Left hindlimb (tissue), 1 donor: ENCODE measurements at regions not wholly inside any gene's neighbourhood (a gene's known extent, or its start where the extent isn't known, plus 50 kb on each side); places are given as distances from the start of the nearest gene placed in this dataset.
"Not testable (repeated sequence)": the region's sequence is repeated elsewhere in the genome, so short reads cannot be mapped to it uniquely, and the experiment has no call there.

Experiments used
- DNase-seq: peaks from one replicate; pipeline ENCODE4 v3.0.0-alpha.2; 2018

- no peak for DNase-seq
These were observed 298.7 kb upstream of the KCNN2 start for GRCh38 chr5:114062932-114063867.

- DNase-seq, result no peak
These were observed 296.0 kb upstream of the KCNN2 start for GRCh38 chr5:114065912-114066311.

DNA sequence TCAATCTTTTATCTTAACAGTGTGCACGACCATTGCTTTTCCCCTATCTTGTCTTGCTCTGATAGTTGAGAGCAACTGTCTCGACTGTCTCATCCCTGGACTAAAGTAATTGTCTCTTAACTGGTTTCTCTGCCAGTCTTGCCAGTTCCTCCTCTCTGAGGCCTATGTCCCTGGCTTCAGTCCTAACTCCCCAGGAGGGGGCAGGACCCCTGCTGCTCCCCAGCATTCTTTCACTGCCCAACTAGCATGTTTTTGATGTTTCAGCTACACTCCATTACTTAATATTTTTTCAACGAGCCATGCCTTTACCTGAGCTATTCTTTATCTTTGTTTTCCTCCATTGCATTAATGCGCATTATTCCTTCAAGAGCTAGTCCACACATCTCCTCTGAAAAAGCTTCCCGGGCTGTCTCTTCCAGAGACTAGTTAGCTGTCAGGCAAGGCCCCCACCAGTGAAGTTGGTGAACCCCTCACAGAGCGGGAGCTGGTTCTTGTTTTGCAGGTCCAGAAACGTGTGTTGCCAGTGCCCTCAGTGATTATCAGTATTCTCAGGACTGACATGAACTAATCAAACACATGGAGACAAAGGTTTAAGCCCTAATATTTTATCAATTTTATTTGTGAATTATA lies 291.7 kb upstream of the KCNN2 start:
- no peak for DNase-seq

DNA sequence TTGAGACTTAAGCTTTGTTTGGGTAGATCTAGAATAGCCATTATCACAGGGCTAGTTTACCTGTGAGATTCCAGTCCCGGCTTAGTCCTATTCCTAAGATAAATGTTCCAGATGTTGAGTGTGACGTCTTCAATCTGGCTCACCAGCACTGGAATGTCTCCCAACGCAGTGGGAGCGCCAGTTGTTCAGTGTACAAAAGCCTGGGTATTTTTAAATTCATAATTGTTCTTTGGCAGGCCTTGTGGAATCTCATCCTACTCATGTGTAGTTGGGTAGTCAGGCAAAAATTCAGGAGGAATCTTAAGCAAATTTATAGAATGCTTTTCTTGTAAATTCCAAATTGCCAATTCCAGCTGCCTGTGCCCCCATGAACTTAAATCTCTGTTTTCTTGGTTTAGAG lies 272.6 kb upstream of the KCNN2 start:
- peak; percentile 33 for DNase-seq

GRCh38 chr5:114097570-114097969 lies 264.3 kb upstream of the KCNN2 start:
- DNase-seq, result no peak

DNA sequence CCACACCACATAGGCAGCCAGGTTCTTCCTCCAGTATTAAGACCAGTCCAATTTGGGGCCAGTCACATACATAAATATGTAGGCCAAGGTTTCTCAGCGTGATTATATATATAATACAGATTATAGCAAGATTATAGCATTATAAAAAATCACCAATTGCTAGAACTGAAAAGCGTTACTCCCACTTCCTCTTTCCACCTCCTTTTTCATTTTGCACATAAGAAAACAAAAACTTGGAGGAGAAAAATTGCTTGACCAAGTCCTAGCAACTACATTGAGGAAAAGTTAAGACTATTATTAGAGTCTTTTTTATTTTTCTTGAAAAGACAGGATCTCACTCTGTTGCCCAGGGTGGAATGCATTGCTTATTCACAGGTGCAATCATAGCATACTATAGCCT lies 262.7 kb upstream of the KCNN2 start:
- no peak for DNase-seq

GRCh38 chr5:114101153-114101552 lies 260.7 kb upstream of the KCNN2 start:
- no peak for DNase-seq

DNA sequence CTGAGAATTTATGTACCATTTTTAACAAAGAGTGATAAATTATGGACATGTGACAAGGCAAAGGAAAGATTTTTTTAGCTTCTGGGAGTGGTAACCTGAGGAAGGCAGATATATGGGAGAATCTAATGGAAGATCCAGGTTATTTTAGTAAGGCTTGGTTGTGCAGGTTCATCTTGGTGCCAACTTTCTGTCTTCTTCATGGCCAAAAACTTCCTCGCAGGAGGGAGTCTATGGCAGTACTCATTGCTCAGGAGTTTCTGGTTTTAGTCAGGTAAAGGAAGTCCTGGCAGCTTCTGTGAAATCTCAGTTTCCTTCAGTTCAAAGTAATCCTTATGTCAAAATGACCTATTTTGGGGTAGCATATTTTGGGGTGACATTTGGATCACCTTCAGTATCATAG lies 248.3 kb upstream of the KCNN2 start:
- DNase-seq, result no peak

DNA sequence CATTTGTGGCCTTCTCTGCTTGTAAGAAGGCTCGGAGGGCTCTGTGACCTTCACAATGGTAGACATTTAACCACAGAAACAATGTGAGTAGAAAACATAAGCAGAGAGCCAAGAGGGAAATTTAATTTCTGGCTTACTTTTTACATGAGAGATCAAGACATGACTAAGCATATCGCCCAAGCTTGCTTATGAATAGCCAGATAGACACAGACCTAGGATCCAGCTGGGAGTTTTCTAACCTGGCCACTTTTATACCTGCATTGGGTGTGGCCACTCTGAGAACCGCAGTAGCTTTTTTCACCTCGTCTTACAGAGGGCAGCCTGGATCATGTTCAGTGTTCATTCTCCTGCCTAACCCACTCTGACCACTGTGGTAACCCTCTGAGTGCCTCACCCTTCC lies 244.9 kb upstream of the KCNN2 start:
- no peak for DNase-seq

GRCh38 chr5:114118511-114118910 lies 243.4 kb upstream of the KCNN2 start:
- no peak for DNase-seq

DNA sequence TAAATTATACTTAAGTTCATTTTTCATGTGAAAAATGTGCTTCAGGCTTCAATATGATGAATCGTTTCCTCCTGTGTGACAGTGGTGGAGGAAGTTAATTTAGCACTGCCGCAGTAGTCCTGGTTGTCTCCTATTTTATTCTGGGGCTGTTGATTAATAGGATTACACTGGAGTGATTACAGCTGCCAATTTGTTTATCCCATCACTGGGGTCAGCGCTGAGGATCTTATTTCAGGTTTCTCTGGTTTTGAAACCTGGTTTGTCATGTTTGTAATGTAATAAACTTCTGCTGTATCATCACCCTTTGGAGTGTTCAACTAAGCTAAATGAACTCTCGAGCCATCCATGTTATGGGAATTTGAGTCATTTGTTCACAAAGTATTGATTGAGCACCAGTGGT lies 241.7 kb upstream of the KCNN2 start:
- DNase-seq, result no peak

DNA sequence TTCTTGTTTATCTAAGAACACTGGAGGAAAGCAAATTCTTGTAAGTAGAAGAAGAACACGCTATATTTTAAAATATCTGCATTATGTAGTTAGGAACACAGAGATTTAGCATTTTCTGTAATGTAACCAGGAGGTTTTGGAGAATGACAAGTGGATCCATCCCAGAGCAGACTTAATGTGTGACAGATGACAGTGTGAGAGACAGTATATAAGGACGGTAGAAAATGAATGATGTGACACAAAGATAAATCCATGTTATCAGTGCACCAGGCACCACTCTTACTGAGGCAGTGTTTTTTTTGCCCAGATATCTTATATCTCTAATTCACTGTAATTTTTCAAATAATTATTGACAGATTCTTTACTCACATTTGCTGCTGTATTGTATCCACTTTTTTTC lies 239.0 kb upstream of the KCNN2 start:
- DNase-seq, result no peak

- no peak for DNase-seq
These were observed 238.2 kb upstream of the KCNN2 start for GRCh38 chr5:114123654-114124053.

DNA sequence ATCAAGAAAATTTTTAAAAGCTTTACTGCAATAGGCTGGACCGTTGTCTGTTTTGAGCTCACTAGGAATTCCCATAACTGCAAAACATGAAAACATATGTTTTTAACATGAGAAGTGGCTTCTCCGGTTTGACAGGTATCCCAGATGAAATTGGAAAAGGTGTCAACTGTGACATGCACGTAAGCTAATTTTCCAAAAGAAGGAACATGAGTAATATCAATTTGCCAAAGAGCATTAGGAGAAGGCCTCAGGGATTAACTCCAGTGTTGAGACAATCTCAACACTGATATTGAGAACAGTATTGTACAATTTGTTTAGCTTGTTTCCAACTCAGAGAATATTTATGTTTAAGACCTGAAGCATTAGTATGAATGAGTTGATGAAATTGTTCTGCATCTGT lies 215.5 kb upstream of the KCNN2 start:
- DNase-seq, result no peak

DNA sequence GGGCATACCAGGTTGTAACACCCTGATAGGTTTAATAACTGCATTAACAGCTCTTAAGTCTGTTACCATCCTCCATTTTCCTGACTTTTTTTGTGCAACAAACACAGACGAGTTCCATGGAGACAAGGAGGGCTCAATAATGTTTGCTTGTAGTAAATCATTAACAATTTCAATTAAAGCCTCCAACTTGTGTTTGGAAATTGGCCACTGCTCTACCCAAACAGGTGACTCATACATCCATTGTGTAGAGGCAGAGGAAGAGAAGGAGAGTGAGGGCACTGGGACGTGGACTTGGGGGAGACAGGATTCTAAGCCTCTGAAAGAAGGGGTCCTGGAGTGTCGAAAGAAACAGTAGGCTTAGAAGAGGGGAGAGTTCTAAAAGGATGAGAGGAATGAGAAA lies 213.6 kb upstream of the KCNN2 start:
- no peak for DNase-seq

GRCh38 chr5:114148728-114149127 lies 213.1 kb upstream of the KCNN2 start:
- not testable (repeated sequence) for DNase-seq

GRCh38 chr5:114152656-114153360 lies 209.1 kb upstream of the KCNN2 start:
- no peak for DNase-seq

DNA sequence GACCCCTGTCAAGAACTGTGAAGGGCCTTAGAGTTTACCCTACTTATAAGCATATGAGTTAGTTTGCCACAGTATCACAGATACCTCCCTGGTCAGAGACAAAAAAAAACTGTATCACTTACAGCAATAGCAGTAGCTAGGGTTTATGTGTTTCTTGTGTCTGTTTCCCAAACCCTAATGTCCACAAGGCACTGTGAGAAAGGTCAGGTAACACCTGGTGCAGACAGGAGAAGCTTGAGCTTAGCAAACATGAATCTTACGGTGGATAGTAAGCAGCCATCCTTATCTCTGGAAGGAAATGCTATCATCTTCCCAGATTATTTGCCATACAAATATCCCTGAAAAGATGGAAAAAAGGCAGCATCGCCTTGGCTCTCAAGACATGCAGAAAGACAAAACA lies 208.5 kb upstream of the KCNN2 start:
- no peak for DNase-seq

GRCh38 chr5:114153833-114154232 lies 208.0 kb upstream of the KCNN2 start:
- no peak for DNase-seq

GRCh38 chr5:114166081-114166480 lies 195.8 kb upstream of the KCNN2 start:
- no peak for DNase-seq

DNA sequence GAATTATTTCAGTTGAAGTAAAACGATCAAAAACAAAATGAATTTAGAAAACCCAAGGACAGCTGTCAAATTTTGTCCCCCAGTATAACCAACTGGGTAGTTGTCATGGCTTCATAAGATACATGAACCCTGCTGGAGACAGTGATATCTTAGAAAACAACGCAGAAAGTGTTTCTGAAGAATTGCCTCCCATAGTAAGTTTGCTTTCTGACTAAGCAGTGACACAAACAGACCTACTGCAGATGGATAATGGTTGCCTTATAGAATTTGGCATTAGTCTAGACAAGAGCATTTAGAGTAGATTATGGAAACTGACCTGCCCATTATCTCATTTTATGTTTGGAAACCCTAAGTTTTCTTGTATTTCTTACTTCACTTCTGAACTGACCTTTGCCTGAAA lies 187.7 kb upstream of the KCNN2 start:
- DNase-seq, result no peak

DNA sequence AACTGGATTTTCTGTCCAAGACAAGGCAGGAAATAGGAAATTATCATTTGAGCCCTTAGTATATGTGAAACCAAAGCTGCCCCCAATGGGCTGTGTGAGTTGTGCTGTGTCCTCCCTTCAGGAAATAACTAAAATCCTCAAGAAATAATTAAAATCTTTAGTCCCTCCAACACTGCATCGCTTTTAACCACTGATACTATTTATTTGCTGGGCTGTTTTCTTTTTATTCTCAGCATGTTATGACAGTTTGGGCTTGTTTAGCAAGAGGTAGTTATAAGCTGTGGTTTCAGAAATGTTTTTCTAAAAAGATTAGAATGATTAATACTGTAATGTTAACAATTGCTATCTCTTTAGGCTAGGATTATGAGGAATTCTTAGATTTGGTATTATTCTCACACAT lies 187.0 kb upstream of the KCNN2 start:
- DNase-seq, result no peak

GRCh38 chr5:114176356-114176755 lies 185.5 kb upstream of the KCNN2 start:
- DNase-seq, result no peak

- DNase-seq, result no peak
These were observed 182.7 kb upstream of the KCNN2 start for GRCh38 chr5:114179134-114179533.
